ENCODE measurements at regions not wholly inside any gene's neighbourhood (a gene's known extent, or its start where the extent isn't known, plus 50 kb on each side); places are given as distances from the start of the nearest gene placed in this dataset.

DNA sequence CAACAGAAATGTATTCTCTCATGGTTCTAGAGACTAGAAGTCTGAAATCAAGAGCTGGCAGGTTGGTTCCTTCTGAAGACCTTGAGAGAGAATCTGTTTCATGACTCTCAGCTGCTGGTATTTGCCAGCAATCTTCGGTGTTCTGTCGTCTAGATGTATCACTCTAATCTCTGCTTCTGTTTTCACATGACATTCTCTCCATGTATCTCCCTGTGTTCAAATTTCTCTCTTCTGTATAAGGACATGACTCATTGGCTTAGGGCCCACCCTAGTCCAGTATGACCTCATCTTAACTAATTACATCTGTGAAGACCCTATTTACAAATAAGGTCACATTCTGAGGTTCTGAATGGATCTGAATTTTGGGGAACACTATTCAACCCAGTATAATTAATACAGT is 82.3 kb downstream of the ANKRD7 start:
- H4K20me1 ChIP-seq (ENCODE audit: insufficient read depth, low read length), result no peaks in the 10 kb centered on the region
- H3K4me3 ChIP-seq (ENCODE audit: low read length), result no peak overlapping the region
- no peak overlapping the region for H3K4me2 ChIP-seq (ENCODE audit: low read length)
- no peak overlapping the region for H3K9ac ChIP-seq (ENCODE audit: low read length)
- no peak for TF ChIP-seq EZH2phosphoT487 (IDR thresholded peaks at IDR 0.05; ENCODE audit: low read depth)
- TF ChIP-seq, protein P1, sequence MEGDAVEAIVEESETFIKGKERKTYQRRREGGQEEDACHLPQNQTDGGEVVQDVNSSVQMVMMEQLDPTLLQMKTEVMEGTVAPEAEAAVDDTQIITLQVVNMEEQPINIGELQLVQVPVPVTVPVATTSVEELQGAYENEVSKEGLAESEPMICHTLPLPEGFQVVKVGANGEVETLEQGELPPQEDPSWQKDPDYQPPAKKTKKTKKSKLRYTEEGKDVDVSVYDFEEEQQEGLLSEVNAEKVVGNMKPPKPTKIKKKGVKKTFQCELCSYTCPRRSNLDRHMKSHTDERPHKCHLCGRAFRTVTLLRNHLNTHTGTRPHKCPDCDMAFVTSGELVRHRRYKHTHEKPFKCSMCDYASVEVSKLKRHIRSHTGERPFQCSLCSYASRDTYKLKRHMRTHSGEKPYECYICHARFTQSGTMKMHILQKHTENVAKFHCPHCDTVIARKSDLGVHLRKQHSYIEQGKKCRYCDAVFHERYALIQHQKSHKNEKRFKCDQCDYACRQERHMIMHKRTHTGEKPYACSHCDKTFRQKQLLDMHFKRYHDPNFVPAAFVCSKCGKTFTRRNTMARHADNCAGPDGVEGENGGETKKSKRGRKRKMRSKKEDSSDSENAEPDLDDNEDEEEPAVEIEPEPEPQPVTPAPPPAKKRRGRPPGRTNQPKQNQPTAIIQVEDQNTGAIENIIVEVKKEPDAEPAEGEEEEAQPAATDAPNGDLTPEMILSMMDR (IDR thresholded peaks at IDR 0.05; ENCODE audit: low read depth, low read length), result no peak
- no peak overlapping the region for H3K27ac ChIP-seq (ENCODE audit: low read length)
- H3K79me2 ChIP-seq (ENCODE audit: low read length), result no peaks in the 10 kb centered on the region
- no peak overlapping the region for H2AFZ ChIP-seq (ENCODE audit: low read depth, low read length)
- no peaks in the 10 kb centered on the region for H3K36me3 ChIP-seq (replicated peaks; ENCODE audit: low read depth, low read length)
- H3K4me1 ChIP-seq (ENCODE audit: low read length), result peaks cover 7% of the 10 kb centered on the region
- H3K9me3 ChIP-seq (ENCODE audit: insufficient read depth, low read length), result no peaks in the 10 kb centered on the region
- H3K27me3 ChIP-seq (ENCODE audit: low read depth, low read length), result no peaks in the 10 kb centered on the region

DNA sequence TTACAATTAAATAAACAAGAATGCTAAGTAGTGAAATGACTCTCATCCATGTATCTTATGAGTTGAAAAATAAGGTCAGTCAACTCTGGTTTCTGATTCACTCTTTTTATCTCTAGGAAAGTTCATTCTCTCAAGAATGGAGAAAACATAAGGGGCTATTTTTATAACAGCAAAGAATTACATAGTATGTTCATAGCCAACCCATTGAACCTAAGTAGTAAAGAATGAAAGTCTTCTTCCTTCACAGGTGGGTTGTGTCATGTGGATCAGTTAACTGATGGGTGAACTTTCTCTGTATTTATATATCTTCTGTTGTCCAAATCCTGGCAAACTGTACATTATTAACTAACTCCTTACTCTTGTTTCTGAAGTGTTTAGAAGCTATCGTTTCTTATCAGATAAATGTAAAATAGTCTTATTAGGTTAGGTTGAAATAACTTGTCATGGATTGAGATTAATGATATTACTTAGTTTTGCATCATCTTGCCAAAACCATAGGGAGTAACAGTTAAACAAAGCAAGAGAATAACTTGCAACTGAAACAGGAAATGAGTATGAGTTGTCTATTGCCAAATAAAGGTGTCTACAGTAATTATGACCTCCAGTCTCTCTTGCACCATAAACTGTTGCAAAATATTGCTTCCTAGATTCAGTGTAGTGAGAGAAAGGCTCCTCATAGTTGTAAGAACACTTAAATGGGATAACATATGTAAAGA is 86.8 kb downstream of the ANKRD7 start:
- no peak for TF ChIP-seq EZH2phosphoT487 (IDR thresholded peaks at IDR 0.05; ENCODE audit: low read depth)
- TF ChIP-seq, protein P1 (IDR thresholded peaks at IDR 0.05; ENCODE audit: low read depth, low read length), result no peak
- no peaks in the 10 kb centered on the region for H3K36me3 ChIP-seq (replicated peaks; ENCODE audit: low read depth, low read length)
- no peaks in the 10 kb centered on the region for H3K9me3 ChIP-seq (ENCODE audit: insufficient read depth, low read length)
- no peak overlapping the region for H3K9ac ChIP-seq (ENCODE audit: low read length)
- no peak overlapping the region for H3K4me3 ChIP-seq (ENCODE audit: low read length)
- peaks cover 23% of the 10 kb centered on the region for H3K4me1 ChIP-seq (ENCODE audit: low read length)
- H2AFZ ChIP-seq (ENCODE audit: low read depth, low read length), result no peak overlapping the region
- H4K20me1 ChIP-seq (ENCODE audit: insufficient read depth, low read length), result no peaks in the 10 kb centered on the region
- H3K4me2 ChIP-seq (ENCODE audit: low read length), result 0 out of 2 replicates have a peak overlapping the region, but pooled peaks have one; percentile 49
- H3K27me3 ChIP-seq (ENCODE audit: low read depth, low read length), result no peaks in the 10 kb centered on the region
- H3K27ac ChIP-seq (ENCODE audit: low read length), result peak overlapping the region; percentile 40; the same call in 1 of the 2 replicates
- H3K79me2 ChIP-seq (ENCODE audit: low read length), result no peaks in the 10 kb centered on the region

DNA sequence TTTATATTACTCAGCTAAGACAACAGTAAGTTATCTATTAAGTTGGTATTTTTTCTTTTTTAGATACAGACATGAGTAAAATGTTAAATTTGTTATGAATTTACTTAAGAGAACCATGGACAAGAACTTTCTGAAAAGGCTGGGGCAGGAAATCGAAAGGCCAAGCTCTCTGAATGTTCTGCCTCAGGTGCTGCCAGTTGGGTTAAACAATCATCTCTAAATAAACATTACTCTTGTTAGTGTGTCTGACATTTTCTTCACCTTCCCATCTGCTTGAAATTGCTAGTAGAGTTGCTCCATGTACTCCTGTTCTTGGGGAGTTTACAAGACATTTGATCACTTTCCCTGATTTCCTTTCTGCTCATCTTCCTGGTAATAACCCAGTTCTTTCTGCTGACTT is 87.5 kb downstream of the ANKRD7 start:
- H3K9ac ChIP-seq (ENCODE audit: low read length), result no peak overlapping the region
- TF ChIP-seq EZH2phosphoT487 (IDR thresholded peaks at IDR 0.05; ENCODE audit: low read depth), result no peak
- TF ChIP-seq, protein P1 (IDR thresholded peaks at IDR 0.05; ENCODE audit: low read depth, low read length), result no peak
- no peaks in the 10 kb centered on the region for H3K79me2 ChIP-seq (ENCODE audit: low read length)
- H2AFZ ChIP-seq (ENCODE audit: low read depth, low read length), result no peak overlapping the region; the same call in 1 of the 2 replicates
- H3K27me3 ChIP-seq (ENCODE audit: low read depth, low read length), result no peaks in the 10 kb centered on the region
- no peaks in the 10 kb centered on the region for H4K20me1 ChIP-seq (ENCODE audit: insufficient read depth, low read length)
- no peak overlapping the region for H3K4me3 ChIP-seq (ENCODE audit: low read length)
- no peaks in the 10 kb centered on the region for H3K9me3 ChIP-seq (ENCODE audit: insufficient read depth, low read length)
- H3K27ac ChIP-seq (ENCODE audit: low read length), result peak overlapping the region; percentile 40; the same call in 1 of the 2 replicates
- peak overlapping the region; percentile 49 for H3K4me2 ChIP-seq (ENCODE audit: low read length)
- H3K36me3 ChIP-seq (replicated peaks; ENCODE audit: low read depth, low read length), result no peaks in the 10 kb centered on the region
- peaks cover 23% of the 10 kb centered on the region for H3K4me1 ChIP-seq (ENCODE audit: low read length)

DNA sequence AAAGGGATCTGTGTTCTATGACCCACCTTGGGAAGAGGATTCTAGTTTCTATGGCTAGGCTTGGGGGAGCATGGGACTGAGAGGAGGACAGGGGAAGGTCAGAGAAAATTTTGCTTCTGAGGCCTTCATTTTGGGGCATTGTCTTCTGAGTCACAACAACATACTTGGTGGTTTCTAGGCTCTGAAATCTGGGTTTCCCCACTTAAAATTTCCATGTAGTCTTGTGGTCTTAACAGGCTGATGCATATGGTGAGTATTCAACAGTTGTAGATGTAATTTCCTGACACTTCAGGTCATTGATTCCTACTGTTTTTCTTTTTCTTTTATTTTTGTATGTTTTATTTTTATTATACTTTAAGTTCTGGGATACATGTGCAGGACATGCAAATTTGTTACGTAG is 88.5 kb downstream of the ANKRD7 start:
- H3K27me3 ChIP-seq (ENCODE audit: low read depth, low read length), result no peaks in the 10 kb centered on the region
- no peak overlapping the region for H3K9ac ChIP-seq (ENCODE audit: low read length)
- H2AFZ ChIP-seq (ENCODE audit: low read depth, low read length), result no peak overlapping the region
- H4K20me1 ChIP-seq (ENCODE audit: insufficient read depth, low read length), result no peaks in the 10 kb centered on the region
- no peak overlapping the region for H3K4me3 ChIP-seq (ENCODE audit: low read length)
- peak overlapping the region; percentile 49 for H3K4me2 ChIP-seq (ENCODE audit: low read length)
- no peaks in the 10 kb centered on the region for H3K9me3 ChIP-seq (ENCODE audit: insufficient read depth, low read length)
- peaks cover 23% of the 10 kb centered on the region for H3K4me1 ChIP-seq (ENCODE audit: low read length)
- peak overlapping the region; percentile 40; the same call in 1 of the 2 replicates for H3K27ac ChIP-seq (ENCODE audit: low read length)
- TF ChIP-seq, protein P1 (IDR thresholded peaks at IDR 0.05; ENCODE audit: low read depth, low read length), result no peak
- no peak for TF ChIP-seq EZH2phosphoT487 (IDR thresholded peaks at IDR 0.05; ENCODE audit: low read depth)
- H3K36me3 ChIP-seq (replicated peaks; ENCODE audit: low read depth, low read length), result no peaks in the 10 kb centered on the region
- H3K79me2 ChIP-seq (ENCODE audit: low read length), result no peaks in the 10 kb centered on the region

Data from OCI-LY3 (cell line).